ENCODE measurements at regions not wholly inside any gene's neighbourhood (a gene's known extent, or its start where the extent isn't known, plus 50 kb on each side); places are given as distances from the start of the nearest gene placed in this dataset.
"Not testable (repeated sequence)": the region's sequence is repeated elsewhere in the genome, so short reads cannot be mapped to it uniquely, and the experiment has no call there.

DNA sequence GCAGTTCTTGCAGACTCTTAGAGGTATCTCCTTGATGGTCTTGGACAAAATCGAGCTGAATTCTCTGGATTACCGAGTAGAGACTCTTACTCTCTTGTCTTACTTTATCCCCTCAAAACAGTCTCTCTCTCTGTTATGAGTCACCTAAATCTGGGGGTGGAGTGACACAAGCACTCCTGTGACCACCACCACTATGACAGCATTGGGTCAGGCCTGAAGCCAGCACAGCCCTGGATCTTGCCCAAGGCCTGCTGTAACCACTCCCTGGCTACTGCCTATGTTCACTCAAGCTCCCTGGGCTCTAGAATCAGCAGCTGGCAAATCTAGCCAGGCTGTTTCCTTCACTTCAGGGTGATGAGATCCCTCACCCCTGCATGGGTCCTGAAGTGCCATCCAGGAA is 662.5 kb downstream of the LUZP2 start:
- no peak for DNase-seq

DNA sequence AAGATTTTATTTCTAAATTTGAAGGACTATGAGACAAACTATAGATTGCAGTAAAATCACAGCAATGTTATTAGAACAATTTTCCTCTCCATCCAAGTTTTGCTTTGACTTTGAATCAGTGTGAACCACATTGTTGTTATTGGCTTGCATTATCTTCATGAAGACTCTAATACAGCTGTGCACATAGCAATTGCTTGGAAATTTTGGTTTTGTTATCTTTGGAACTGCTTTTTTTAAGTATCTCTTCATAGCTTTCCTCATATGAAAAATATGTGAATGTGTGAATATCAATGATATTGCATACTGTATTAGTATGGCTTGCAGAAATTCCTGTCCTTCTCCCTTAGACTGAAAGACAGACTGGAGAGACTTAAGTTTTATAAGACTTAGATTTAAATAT is 666.6 kb downstream of the LUZP2 start:
- DNase-seq: no peak

DNA sequence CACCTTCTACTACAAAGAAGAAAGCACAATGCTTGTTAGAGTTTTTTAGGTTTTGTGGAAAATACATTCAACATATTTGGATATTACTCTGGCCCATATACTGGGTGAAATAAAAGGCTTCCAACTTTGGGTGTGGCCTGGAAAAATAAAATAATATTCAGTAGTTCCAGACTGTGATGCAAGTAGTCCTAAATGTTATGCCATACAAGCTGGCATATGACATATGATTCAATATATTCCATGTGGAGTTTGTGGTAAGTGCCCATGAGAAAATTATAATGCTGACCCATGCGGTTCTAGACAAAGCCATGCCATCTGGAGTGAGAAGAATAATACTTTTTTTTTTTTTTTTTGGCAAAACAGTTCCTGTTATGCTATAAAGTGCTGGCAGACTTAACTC is 683.3 kb downstream of the LUZP2 start:
- no peak for DNase-seq

DNA sequence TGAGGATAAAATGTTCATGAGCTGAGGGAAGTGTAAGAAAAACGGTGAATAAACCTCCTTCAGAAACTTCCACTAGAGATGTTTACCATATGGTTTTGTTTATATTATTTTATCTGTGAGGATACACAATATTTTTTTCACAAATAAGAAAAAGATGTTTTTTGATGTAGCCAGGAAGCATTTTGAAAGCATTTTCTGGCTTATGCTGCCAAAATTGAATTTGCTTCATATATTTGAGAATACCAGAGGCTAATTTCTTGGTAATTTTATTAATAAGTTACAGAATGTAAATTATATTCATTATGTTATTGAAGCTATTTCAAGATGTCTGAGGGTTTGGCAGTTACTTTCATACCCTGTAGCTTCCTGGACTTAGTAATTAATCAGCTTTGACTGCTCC is 686.6 kb downstream of the LUZP2 start:
- no peak for DNase-seq

DNA sequence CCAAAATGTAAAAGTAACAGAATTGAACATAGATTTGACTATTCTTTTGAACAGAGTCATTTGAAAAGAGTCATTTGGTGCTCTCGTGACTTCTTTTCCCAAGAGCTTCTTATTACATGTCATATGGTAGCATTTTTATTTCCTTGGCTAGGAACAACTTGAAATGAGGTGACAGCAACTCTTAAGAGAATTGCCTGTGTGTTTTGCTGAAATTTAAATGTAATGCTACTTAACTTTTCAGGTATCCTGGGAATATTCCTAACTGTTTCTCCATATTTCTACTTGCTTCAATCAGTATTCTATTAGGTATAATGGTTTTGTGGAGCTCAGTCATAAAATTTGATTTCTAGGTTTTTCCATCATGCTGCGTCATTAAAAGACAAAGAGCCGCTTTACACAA is 700.7 kb downstream of the LUZP2 start:
- DNase-seq: no peak

DNA sequence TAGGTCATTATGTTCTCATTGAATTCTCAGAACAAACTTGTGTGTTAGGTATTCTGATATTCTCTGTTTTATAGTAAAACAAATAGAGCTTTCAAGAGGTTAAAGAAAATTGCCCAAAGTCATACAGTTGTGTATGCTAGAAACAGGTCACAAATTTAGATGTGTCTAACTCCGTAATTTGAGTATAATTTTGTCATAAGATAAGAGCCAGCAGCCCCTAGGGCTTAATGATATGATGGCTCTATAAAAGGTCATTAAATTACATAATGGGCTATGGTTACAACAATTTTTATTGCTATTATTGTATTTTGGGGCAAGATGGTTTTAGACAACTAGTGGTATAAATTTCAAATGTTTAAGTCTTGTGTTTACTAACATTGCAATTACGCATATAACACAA is 701.9 kb downstream of the LUZP2 start:
- no peak for DNase-seq

DNA sequence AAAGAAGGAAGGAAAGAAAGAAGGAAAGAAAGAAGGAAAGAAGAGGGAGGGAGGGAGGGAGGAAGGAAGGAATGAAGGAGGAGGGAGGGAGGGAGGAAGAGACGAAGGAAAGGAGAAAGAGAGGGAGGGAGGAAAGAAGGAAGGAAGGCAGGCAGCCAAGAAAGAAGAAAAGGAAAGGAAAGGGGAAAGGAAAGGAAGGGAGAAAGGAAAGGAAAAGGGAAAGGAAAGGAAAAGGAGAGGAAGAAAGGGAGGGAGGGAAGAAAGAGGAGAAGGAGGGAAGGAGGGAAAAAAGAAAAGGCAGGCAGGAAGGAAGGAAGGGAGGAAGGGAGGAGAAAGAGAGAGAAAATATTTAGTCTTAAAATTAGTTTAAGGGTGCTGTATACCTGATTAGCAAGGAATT is 704.1 kb downstream of the LUZP2 start:
- no peak for DNase-seq

DNA sequence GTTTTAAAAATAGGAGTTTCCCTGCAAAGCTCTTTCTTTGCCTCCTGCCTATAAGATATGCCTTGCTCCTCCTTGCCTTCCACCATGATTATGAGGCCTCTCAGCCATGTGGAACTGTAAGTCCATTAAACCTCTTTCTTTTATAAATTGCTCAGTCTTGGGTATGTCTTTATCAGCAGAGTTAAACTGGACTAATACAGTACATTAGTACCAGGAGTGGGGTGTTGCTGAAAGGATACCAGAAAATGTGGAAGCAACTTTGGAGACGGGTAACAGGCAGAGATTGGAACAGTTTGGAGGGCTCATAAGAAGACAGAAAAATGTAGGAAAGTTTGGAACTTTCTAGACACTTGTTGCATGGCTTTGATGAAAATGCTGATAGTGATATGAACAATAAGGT is 709.9 kb downstream of the LUZP2 start:
- no peak for DNase-seq

DNA sequence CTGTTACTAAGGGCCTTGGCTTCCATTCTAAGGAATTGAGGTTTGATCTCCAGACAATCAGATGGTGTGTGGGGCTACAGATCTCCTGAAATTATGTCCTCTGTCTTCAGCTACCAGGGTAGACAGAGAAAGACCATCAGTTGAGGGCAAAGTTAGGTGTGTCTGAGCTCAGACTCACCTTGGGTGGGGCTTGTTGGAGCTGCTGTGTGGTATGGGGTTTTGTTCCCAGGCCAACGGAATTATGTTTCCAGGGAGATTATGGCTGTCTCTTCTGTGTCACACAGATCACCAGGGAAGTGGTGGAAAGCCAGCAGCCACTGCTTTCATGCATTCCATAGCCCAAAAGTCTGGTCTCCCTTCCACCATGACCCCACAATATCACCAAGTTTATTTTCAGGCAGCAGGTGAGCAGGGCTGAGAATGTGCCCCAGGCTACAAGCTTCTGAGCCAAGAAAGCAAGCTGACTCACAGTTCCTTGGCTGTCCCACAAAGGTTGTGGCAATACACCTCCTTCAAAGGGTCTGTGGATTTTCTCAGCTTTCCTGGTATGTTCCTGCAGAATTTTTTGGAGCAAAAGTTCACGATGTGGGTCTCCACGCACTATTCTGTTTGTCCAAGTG is 714.9 kb downstream of the LUZP2 start:
- DNase-seq: no peak

DNA sequence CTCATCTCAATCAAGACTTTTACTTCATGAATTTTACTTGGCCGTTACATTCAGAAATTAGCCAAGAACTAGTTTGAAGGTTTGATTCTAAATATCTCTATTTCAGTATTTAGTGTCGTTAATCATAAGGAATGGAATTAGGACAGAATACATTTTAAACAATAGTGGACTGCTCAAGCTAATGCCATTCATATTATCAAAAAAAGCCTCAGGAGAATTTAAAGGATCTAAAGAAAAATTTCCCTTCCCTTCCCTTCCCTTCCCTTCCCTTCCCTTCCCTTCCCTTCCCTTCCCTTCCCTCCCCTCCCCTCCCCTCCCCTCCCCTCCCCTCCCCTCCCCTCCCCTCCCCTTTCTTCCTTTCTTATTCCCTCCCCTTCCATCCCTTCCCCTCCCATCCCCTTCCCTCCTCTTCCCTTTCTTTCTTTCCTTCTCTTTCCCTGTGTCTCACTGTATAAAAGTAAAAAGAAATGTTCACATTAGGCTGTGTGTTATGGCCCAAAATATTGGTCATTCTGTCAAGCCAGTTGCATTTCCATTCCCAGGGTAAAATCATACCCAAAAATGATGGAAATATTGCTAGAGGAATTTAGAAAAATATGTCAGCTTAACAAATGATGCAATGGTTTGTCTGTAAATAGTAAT is 717.8 kb downstream of the LUZP2 start:
- DNase-seq: no peak

DNA sequence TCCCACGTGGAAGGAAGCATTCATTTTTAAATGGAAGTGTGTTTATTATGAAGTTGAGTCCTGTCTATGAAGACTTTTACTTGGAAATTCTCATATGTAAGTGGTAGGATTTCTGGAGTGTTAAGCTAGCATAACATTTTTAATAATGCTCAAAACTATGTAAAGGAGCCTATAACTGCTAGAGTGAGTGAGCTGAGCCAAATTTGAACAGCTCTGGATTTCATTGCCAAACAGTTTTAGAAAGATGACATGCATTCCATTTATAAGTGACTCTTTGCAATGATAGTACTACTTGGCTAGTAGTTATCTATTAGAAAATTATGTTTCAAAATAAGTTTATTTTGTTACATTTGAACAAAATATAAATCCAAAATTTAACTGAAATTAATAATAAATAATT is 721.2 kb downstream of the LUZP2 start:
- DNase-seq: no peak

DNA sequence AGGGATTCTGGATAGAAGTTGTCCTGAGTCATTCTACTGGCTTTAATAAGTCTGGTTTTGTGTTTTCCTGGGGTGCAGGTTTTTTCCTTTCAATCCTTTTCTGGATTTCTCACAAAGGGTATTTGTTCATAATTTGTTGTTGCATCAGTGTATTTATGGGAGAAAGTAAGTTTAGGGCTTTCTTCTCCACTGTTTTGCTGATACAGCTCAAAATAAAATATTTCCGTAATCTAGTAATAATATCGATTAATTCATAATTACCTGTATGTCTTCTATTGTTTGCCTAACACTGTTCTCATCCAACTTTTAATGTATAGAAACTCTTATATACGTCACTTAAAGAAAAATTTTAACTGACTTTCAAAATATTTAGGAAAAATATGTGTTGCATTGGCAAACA is 728.2 kb downstream of the LUZP2 start:
- DNase-seq: no peak

DNA sequence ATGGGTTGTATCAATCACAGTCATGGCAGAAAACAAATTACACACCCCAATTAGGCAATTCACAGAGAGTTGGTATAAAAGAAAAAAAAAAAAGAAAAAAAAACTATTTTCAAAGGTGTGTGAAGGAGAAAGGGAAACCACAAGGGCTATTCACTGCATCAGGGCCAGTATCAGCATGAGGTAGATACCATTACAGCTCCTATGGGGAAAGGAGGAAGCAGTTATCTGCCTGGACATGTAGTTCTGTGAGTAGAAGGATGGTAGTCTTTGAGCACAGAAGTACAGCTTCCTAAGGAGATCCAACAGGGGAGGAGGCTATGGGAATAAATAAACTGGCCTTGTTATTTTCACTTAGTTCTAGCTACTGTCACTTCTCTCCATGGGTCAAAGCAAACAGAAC is 746.1 kb downstream of the LUZP2 start:
- no peak for DNase-seq

DNA sequence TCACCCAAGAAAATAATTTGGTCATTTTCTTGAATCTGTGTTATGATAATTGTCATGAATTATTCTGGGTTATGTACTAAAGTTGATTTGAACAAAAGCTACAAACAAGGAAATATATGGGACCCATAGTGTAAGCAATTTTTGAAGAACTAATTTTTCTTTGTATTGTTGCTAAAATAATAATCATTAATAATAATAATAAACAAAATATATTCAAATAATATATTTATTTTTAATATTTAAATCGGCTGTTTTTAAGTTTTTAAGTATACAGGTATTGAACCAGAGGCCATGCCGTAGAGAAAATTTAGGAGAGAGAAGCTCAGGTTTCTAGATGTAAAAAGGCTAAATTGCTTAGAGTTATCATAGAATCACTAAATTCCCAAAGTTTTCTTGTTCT is 747.3 kb downstream of the LUZP2 start:
- DNase-seq: no peak

DNA sequence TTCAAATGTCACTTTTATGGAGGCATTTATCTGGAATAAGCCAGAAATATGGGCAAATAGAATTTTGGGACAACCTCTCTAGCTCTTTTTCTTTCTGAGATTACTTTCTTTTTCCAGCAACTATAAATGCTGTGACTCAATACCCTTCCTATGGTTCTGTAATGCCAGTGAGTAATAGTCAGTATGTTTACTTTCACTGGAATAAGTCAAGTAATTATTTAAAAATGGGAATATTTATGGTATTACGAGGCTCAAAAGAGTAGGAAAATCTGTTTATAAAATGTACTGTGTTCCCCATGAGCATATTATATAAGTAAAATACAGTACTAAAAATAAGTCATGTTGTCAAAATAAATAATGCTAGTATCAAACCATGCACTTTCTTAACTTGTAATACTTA is 750.5 kb downstream of the LUZP2 start:
- DNase-seq: no peak

DNA sequence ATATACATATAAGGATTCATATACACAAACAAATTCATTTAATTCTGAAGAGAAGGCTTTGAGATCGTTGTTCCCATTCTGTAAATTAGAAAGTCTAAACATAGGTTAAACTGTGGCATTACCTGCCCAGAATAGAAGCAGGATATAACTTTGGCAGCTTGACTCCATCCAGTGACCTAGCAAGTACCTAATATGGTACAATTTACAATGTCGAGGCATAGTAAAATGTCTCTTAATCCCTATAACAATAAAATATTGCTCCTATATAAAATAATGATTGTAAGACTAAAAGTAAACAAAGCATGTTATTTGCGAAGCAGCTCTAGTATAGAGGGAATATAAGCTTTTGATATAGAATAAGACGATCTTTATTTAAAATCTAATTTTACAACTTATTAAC is 756.0 kb downstream of the LUZP2 start:
- no peak for DNase-seq

DNA sequence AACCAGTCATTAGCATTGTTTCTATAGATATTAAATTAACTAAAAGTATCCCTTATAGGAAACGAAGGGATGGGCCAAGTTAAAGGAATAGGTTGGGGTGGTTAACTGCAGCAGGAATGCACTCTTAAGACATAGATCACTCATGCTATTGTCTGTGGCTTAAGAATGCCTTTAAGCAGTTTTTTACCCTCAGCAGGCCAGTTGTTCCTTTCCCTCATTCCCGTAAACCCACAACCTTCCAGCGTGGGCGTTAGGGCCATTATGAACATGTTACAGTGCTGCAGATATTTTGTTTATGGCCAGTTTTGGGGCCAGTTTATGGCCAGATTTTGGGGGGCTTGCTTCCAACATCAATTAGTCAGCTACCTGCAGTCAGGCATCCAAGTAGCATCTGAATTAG is 767.0 kb downstream of the LUZP2 start:
- not testable (repeated sequence) for DNase-seq

DNA sequence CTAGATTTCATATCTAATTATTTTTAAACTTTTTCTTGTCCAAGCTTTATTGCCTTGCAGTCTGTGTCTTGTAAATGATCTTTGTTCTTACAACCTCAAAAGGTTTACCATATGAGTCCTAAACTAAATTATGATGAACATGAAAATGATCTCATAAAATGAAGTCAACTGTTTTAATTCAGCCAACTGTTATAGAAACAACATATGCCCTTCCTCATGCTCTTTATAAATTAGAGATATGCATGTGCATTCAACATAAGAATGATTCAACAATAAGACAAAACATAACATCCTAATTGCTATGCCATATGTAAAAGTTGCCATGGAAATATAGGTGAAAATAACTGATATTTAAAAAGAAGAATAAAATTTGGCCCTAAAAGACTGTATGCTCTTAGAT is 774.4 kb downstream of the LUZP2 start:
- DNase-seq: no peak

DNA sequence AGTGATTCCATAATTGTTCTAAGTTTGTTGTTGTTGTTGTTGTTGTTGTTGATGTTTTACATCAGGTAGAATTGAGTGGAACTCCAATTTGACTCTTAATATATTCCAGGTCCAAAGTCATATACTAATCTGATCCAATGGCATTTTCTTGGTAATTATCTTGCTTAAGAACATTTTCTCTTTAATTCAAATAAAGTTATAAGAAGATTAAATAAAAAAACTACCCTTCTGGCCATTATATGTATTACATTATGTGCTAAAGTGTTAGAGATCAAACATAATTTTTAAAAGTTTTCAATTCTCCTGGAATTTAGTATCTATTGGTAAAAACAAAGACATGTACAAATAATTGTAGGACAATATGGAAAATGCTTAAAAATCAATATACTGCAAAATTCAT is 775.4 kb downstream of the LUZP2 start:
- no peak for DNase-seq

DNA sequence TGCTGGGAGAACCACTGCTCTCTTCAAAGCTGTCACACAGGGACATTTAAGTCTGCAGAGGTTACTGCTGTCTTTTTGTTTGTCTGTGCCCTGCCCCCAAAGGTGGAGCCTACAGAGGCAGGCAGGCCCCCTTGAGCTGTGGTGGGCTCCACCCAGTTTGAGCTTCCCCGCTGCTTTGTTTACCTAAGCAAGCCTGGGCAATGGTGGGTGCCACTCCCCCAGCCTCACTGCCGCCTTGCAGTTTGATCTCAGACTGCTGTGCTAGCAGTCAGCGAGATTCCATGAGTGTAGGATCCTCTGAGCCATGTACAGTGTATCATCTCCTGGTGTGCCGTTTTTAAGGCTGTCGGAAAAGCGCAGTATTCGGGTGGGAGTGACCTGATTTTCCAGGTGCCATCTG is 784.0 kb downstream of the LUZP2 start:
- DNase-seq: not testable (repeated sequence)

DNA sequence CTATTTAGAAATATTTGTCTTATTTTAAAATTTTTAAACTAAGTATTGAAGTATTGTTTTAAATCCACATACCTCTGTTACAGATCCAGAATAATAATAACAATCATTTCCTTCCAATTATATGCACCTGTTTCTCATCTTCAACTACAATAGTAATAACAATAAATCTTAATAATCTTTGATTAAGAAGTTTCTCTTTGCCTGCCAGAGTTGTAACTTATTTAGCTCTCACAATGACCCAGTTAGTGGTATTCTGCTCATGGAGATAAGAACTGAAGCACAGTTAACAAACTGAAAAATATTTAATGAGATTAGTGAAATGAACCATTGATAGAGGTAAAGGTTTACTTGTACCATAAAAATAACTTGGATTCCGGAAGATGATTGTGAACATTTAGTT is 796.3 kb downstream of the LUZP2 start:
- DNase-seq: no peak

DNA sequence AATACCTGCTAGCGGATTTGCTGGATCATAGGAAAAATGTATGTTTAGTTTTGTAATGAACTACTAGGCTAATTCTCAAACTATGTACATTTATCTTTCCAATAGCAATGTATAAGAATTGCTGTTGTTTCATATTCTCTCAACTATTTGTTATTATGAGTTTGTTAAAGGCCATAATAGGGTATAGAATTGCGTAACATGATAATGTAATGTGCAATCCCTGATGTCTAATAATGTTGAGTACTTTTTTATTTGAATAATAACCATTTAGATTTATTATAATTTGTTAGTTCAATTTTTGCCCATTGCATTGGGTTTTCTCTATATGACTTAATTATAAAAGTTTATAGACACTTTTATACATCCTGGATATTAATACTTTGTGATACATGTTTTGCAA is 801.6 kb downstream of the LUZP2 start:
- no peak for DNase-seq

DNA sequence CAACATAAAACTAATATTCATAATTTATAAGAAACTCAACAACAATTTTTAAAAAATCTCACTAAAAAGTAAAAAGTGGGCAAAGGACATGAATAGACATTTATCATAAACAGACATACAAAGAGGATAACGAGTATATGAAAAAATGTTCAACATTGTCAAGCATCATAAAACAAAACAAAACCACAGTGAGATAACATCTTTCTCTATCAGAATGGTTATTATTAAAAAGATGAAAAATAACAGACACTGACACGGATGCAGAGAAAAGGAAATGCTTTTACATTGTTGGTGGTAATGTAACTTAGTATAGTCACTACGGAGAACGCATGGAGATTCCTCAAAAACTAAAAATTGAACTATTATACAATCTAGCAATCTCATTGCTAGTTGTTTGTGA is 813.0 kb downstream of the LUZP2 start:
- DNase-seq: no peak

DNA sequence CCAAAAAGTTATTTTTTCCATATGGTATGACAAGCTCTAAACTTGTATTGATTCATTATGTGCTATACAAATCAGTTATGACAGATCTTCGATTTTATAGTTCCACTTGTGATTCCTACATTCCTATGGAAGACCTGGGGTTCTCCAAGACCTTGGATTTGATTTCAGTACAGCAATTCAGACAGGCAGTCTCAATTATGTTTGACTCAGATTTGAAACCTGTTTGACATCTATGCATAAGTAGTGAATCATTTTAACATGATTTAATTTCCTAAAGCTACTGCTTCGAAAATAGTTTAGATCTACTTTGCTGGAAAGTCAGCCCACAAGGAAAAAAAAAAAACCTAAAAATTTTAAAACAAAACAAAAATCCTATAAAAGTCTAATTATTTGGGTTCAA is 820.4 kb downstream of the LUZP2 start:
- no peak for DNase-seq

DNA sequence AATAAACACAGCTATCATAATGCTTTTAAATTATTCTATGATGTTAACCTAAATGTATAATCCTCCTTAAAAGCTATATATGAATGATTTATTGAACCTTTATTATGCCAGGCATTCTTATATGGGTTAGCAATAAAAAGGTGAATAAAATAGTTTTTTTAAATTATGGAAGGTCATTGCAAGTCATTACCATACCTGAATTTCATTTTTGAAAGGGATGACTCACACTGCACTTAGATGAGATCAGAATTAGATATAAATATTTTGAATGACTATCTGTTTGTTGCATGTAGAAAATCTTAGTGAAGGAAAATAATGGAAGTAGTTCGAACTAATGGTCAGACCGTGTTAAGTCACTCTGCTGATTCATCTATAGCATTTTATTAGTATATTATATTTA is 822.3 kb downstream of the LUZP2 start:
- DNase-seq: no peak

Data from NCI-H526 (cell line).